ENCODE measurements at regions not wholly inside any gene's neighbourhood (a gene's known extent, or its start where the extent isn't known, plus 50 kb on each side); places are given as distances from the start of the nearest gene placed in this dataset.

DNA sequence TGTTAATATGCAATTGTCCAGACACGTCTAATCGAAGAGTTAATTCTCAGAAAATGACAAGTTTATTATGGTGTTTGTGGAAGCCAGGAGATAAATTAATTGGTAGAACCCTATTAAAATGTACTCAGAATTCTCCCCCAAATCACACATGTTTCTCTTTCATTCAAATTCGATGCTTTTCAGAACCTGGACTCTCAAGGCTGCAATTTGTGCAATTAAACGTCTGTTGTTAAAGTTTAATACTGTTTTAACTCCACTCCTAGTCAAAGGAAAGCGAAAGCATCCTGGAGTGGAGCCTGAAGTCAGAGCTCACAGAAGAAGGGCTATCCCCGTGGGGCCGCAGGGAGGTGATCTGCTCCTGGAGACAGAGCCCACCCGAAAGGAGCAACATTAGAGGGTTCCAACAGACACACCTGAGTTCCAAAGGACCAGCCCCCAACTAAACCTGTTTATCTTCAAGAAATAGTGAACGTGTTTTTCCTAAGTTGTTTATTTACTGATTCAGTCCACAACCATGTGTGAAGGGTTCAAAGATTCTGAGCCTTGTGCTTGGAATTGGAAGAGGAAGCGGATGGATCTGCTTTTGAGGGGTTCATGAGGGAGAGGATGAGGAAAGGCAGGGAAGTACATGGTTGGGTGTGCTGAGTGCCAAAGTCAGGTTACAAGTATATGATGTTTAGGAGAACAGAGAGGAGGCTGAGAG, 68.0 kb upstream of the AKT3 start:
- H3K36me3 Mint-ChIP-seq (ENCODE audit: low read depth, unreplicated experiment): no peaks in the 10 kb centered on the region

GRCh38 chr1:243917177-243917862, 67.3 kb upstream of the AKT3 start:
- Mint-ChIP-seq H3K27ac (ENCODE audit: unreplicated experiment) (peak overlapping the region; percentile 34), H3K27me3 (ENCODE audit: unreplicated experiment) (peaks cover 24% of the 10 kb centered on the region), H3K9me3 (ENCODE audit: unreplicated experiment) (no peaks in the 10 kb centered on the region), H3K4me1 (ENCODE audit: unreplicated experiment) (peaks cover 6% of the 10 kb centered on the region), H3K4me3 (ENCODE audit: unreplicated experiment) (peak overlapping the region; percentile 76), H3K36me3 (ENCODE audit: low read depth, unreplicated experiment) (no peaks in the 10 kb centered on the region)
- TF ChIP-seq, protein P1, sequence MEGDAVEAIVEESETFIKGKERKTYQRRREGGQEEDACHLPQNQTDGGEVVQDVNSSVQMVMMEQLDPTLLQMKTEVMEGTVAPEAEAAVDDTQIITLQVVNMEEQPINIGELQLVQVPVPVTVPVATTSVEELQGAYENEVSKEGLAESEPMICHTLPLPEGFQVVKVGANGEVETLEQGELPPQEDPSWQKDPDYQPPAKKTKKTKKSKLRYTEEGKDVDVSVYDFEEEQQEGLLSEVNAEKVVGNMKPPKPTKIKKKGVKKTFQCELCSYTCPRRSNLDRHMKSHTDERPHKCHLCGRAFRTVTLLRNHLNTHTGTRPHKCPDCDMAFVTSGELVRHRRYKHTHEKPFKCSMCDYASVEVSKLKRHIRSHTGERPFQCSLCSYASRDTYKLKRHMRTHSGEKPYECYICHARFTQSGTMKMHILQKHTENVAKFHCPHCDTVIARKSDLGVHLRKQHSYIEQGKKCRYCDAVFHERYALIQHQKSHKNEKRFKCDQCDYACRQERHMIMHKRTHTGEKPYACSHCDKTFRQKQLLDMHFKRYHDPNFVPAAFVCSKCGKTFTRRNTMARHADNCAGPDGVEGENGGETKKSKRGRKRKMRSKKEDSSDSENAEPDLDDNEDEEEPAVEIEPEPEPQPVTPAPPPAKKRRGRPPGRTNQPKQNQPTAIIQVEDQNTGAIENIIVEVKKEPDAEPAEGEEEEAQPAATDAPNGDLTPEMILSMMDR (IDR thresholded peaks at IDR 0.05; ENCODE audit: unreplicated experiment): no peak
- peak; percentile 29 for DNase-seq (ENCODE audit: low spot score)

More for the DNA sequence above, 68.0 kb upstream of the AKT3 start:
- TF ChIP-seq, protein P1 (IDR thresholded peaks at IDR 0.05; ENCODE audit: unreplicated experiment): no peak
- peak overlapping the region; percentile 76 for H3K4me3 Mint-ChIP-seq (ENCODE audit: unreplicated experiment)
- H3K27me3 Mint-ChIP-seq (ENCODE audit: unreplicated experiment): peaks cover 28% of the 10 kb centered on the region
- DNase-seq (ENCODE audit: low spot score): no peak
- peaks cover 6% of the 10 kb centered on the region for H3K4me1 Mint-ChIP-seq (ENCODE audit: unreplicated experiment)
- H3K27ac Mint-ChIP-seq (ENCODE audit: unreplicated experiment): peak overlapping the region; percentile 34
- no peaks in the 10 kb centered on the region for H3K9me3 Mint-ChIP-seq (ENCODE audit: unreplicated experiment)

DNA sequence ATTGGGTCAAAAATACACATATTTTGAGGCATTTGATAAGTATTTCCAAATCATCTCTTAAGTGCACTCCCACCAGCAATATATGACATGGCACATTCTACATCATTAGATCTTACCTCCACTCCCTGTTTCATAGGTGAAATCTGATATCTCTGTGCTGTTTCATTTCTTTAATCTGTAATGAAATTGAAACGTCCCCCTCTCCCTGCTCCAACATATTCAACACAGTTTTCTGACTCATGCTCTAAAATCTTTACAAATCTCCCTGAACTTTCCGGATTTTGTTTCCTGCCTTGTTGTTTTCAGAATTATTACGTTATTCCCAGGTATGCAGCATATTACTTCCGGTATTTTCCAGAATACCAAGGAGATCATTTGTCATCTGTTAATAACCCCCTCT, 66.1 kb upstream of the AKT3 start:
- peaks cover 24% of the 10 kb centered on the region for H3K27me3 Mint-ChIP-seq (ENCODE audit: unreplicated experiment)
- H3K4me1 Mint-ChIP-seq (ENCODE audit: unreplicated experiment): peaks cover 6% of the 10 kb centered on the region
- TF ChIP-seq, protein P1 (IDR thresholded peaks at IDR 0.05; ENCODE audit: unreplicated experiment): no peak
- no peaks in the 10 kb centered on the region for H3K36me3 Mint-ChIP-seq (ENCODE audit: low read depth, unreplicated experiment)
- H3K9me3 Mint-ChIP-seq (ENCODE audit: unreplicated experiment): no peaks in the 10 kb centered on the region
- H3K27ac Mint-ChIP-seq (ENCODE audit: unreplicated experiment): no peak overlapping the region
- no peak for DNase-seq (ENCODE audit: low spot score)
- H3K4me3 Mint-ChIP-seq (ENCODE audit: unreplicated experiment): no peak overlapping the region

DNA sequence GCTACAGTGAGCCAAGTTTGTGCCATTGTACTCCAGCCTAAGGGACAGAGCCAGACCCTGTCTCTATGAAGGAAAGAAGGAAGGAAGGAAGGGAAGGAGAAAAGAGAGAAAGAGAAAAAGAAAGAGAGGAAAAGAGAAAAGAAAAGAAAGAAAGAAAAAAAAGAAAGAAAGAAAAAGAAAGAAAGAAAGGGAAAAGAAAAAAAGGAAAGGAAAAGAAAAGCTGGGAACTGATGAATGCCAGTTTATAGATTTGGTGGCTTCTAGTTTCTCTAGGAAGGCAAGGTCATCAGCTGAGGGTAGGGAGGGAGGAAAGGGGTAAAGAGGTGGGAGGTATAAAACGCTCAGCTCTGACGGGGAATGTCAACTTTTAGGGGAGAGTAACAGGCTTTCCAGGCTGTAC, 62.3 kb upstream of the AKT3 start:
- TF ChIP-seq, protein P1 (IDR thresholded peaks at IDR 0.05; ENCODE audit: unreplicated experiment): no peak
- DNase-seq (ENCODE audit: low spot score): no peak
- no peak overlapping the region for H3K4me3 Mint-ChIP-seq (ENCODE audit: unreplicated experiment)
- H3K36me3 Mint-ChIP-seq (ENCODE audit: low read depth, unreplicated experiment): no peaks in the 10 kb centered on the region
- peaks cover 18% of the 10 kb centered on the region for H3K27me3 Mint-ChIP-seq (ENCODE audit: unreplicated experiment)
- no peak overlapping the region for H3K27ac Mint-ChIP-seq (ENCODE audit: unreplicated experiment)
- H3K4me1 Mint-ChIP-seq (ENCODE audit: unreplicated experiment): peaks cover 3% of the 10 kb centered on the region
- H3K9me3 Mint-ChIP-seq (ENCODE audit: unreplicated experiment): no peaks in the 10 kb centered on the region

- Mint-ChIP-seq H3K4me1 (ENCODE audit: unreplicated experiment) (no peaks in the 10 kb centered on the region), H3K27me3 (ENCODE audit: unreplicated experiment) (peaks cover 10% of the 10 kb centered on the region), H3K27ac (ENCODE audit: unreplicated experiment) (no peak overlapping the region), H3K36me3 (ENCODE audit: low read depth, unreplicated experiment) (no peaks in the 10 kb centered on the region), H3K9me3 (ENCODE audit: unreplicated experiment) (no peaks in the 10 kb centered on the region), H3K4me3 (ENCODE audit: unreplicated experiment) (no peak overlapping the region)
- TF ChIP-seq, protein P1 (IDR thresholded peaks at IDR 0.05; ENCODE audit: unreplicated experiment): no peak
- DNase-seq (ENCODE audit: low spot score): no peak
These were observed 60.6 kb upstream of the AKT3 start for GRCh38 chr1:243910607-243911006.
